Sigmoid colon (tissue), 6 donors: ENCODE measurements at regions not wholly inside any gene's neighbourhood (a gene's known extent, or its start where the extent isn't known, plus 50 kb on each side); places are given as distances from the start of the nearest gene placed in this dataset.

ENCODE experiments used
- DNase-seq: peaks from one replicate; pipeline ENCODE4 v3.0.0-alpha.2; 2019
- H3K27ac ChIP-seq, 4 donors: fragments of 200-600 bp; sonication (generic); one replicate each; pipeline ENCODE4 v1.5.1; 2016 to 2019; ENCODE audit warnings: mild to moderate bottlenecking in 1 of 4
- H3K27me3 ChIP-seq, 3 donors: fragments of 200-600 bp; sonication (generic); one replicate each; pipeline ENCODE4 v1.5.1; 2019; ENCODE audit warnings: mild to moderate bottlenecking in 1 of 3
- H3K36me3 ChIP-seq, 4 donors: fragments of 200-600 bp; sonication (generic); one replicate each; pipeline ENCODE4 v1.5.1; 2016 to 2019
- H3K4me1 ChIP-seq, 4 donors: fragments of 200-600 bp; sonication (generic); one replicate each; pipeline ENCODE4 v1.5.1; 2017 to 2019
- H3K4me3 ChIP-seq, 4 donors: fragments of 200-600 bp; sonication (generic); one replicate each; pipeline ENCODE4 v1.5.1; 2017 to 2019; ENCODE audit warnings: mild to moderate bottlenecking in 2 of 4, moderate library complexity in 1 of 4
- H3K9me3 ChIP-seq, 4 donors: fragments of 200-600 bp in 3 of 4; sonication (generic) in 3 of 4; one replicate each; pipeline versions ENCODE4 v1.5.1 to v1.6.1; 2013 to 2019
- EP300 ChIP-seq, 4 donors: sonication (generic); formaldehyde crosslinking; IDR thresholded peaks; one replicate each; pipeline ENCODE4 v1.6.1; 2017; ENCODE audit warnings: antibody characterized with exemption in 4 of 4
- POLR2A ChIP-seq, 2 donors: fragments of 450-650 bp; IDR thresholded peaks; one replicate each; pipeline ENCODE4 v1.6.1; 2016; ENCODE audit warnings: antibody characterized with exemption in 2 of 2, mild to moderate bottlenecking in 2 of 2, moderate library complexity in 2 of 2
- POLR2AphosphoS5 ChIP-seq, 4 donors: sonication (generic); formaldehyde crosslinking; IDR thresholded peaks; one replicate each; pipeline ENCODE4 v1.6.1; 2017; ENCODE audit warnings: antibody characterized with exemption in 4 of 4
- WGBS, 2 donors: extraction: QIAGEN DNeasy Blood & Tissue Kit; methylation state at CpG; one replicate each; pipeline ENCODE4 v1.1.7; 2013; 5-methylcytosine and 5-hydroxymethylcytosine counted together
- intact Hi-C: fragments of 100-400 bp; cut with DNase I; formaldehyde crosslinking; loops from one replicate; pipeline ENCODE4 v1.15.1; 2023
- TF ChIP-seq, protein P1 (sequence below), 4 experiments: fragments of 450-650 bp in 3 of 4; fragments of 200-600 bp in 1 of 4; IDR thresholded peaks; one replicate each; pipeline ENCODE4 v1.5.1; 2016 to 2019; ENCODE audit warnings: antibody characterized with exemption in 4 of 4, mild to moderate bottlenecking in 3 of 4, moderate library complexity in 2 of 4
- donor health status: healthy with polysubstance abuse.
- donor health status: healthy.

DNA sequence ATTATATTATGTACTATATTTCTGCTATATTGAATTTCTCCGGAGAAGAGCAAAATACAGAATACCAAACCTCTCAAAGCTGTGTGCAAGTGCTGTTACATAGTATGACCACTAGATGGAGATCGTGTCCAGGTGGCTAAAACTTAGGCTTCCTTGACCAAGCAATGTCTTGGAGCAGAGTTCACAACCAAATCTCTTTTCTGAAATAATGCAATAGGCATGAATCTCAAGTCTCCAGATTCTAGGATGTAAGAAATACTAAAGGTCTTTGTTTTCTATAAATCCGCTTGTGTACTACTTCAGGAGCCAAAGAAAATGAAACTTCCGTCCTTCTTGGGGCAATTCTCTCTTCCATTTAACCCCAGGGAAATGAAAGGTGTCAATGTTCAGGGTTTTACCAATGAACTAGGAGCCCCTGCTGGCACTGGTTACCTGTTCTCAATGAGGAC, 181.5 kb upstream of the RAI14 start:
- Histone ChIP-seq H3K4me3 (no peak overlapping the region), H3K27me3 (no peaks in the 10 kb centered on the region), H3K9me3 (no peaks in the 10 kb centered on the region), H3K27ac (no peak overlapping the region), H3K36me3 (no peaks in the 10 kb centered on the region), H3K4me1 (no peaks in the 10 kb centered on the region)
- TF ChIP-seq, protein P1, sequence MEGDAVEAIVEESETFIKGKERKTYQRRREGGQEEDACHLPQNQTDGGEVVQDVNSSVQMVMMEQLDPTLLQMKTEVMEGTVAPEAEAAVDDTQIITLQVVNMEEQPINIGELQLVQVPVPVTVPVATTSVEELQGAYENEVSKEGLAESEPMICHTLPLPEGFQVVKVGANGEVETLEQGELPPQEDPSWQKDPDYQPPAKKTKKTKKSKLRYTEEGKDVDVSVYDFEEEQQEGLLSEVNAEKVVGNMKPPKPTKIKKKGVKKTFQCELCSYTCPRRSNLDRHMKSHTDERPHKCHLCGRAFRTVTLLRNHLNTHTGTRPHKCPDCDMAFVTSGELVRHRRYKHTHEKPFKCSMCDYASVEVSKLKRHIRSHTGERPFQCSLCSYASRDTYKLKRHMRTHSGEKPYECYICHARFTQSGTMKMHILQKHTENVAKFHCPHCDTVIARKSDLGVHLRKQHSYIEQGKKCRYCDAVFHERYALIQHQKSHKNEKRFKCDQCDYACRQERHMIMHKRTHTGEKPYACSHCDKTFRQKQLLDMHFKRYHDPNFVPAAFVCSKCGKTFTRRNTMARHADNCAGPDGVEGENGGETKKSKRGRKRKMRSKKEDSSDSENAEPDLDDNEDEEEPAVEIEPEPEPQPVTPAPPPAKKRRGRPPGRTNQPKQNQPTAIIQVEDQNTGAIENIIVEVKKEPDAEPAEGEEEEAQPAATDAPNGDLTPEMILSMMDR (IDR thresholded peaks at IDR 0.05), result peak; percentile 64 to 94 (median 92)
- TF ChIP-seq POLR2A (IDR thresholded peaks at IDR 0.05), result no peak
- intact Hi-C loops, result loop anchor here (1.0 to 5.0 kb wide), 2 partner anchors 424 to 528 kb away; no protein-coding TSS in a partner anchor
- 30 to 37% methylated on average over 4 of the region's 4 CpGs for WGBS, 2 donors
- no peak for DNase-seq

DNA sequence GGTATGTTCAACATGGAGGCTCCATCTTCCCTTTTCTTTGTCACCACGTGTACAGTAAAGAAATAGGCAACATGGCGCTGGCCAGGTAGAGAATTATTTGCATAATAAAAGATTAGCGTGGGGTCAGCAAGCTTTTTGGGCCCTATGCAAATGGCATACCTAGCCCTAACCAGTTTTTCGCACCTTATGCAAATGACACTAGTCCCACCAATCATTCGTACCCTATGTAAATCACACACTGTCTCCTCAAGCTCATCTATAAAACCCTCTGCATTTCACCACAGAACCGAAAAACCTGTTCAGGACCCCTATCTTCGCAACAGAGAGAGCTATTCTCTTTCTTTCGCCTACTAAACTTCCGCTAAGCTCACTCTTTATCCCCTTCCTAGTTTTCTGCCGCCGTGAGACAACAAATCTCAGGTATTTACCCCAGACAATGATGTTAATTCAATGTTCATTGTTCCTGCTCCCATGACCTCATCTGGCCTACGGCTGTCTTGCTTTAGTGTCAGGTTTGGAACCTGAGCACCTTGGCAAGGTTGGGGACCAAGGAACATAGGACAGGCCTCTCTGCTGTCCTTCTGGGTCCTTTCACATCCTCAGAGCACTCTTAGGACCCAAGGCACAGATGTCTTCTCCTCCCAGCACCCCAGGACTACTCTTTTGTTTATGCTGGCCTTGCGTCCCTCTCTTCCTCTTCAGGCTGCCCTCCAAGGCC, 180.7 kb upstream of the RAI14 start:
- H3K36me3 ChIP-seq, result no peaks in the 10 kb centered on the region
- H3K4me3 ChIP-seq, result no peak overlapping the region
- TF ChIP-seq POLR2AphosphoS5 (IDR thresholded peaks at IDR 0.05) (no peak), EP300 (IDR thresholded peaks at IDR 0.05) (no peak), POLR2A (IDR thresholded peaks at IDR 0.05) (no peak)
- TF ChIP-seq, protein P1 (IDR thresholded peaks at IDR 0.05), result no peak
- no peak overlapping the region for H3K27ac ChIP-seq
- intact Hi-C loops, result no loop called here
- DNase-seq, result no peak
- no peaks in the 10 kb centered on the region for H3K9me3 ChIP-seq
- 90 to 92% methylated on average over 13 of the region's 13 CpGs for WGBS, 2 donors
- no peaks in the 10 kb centered on the region for H3K27me3 ChIP-seq
- H3K4me1 ChIP-seq, result no peaks in the 10 kb centered on the region

DNA sequence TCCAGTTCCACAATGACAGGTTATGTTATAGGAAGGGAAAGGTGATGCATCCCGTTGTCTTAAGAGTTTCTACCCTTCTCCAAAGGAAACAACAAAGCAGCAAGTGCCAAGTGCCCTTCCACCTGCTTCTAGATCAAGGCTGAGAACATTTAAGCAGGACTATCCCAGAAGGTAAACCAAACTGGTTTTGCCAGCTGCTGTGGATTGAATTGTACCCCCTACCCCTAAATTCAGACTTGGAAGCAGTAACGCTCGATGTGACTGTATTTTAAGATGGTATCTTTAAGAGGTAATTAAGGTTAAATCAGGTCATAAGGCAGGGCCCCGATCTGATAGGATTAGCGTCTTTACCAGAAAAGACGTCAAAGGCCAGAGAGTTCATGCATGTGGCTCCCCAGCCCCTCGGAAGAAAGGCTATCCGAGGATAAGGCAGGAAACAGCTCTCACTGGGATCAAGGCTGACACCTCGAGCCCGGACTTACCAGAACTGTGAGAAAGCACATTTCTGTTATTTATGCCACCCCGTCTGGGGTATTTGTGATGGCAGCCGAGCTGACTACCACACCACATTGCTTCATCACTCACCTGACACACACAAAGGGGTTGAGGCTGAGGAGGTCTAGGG, 179.1 kb upstream of the RAI14 start:
- WGBS, 2 donors, result 87 to 89% methylated on average over 12 of the region's 12 CpGs
- no peak for DNase-seq
- Histone ChIP-seq H3K36me3 (no peaks in the 10 kb centered on the region), H3K9me3 (no peaks in the 10 kb centered on the region), H3K27me3 (no peaks in the 10 kb centered on the region), H3K4me3 (no peak overlapping the region), H3K4me1 (no peaks in the 10 kb centered on the region), H3K27ac (no peak overlapping the region)
- TF ChIP-seq POLR2AphosphoS5 (IDR thresholded peaks at IDR 0.05) (no peak), POLR2A (IDR thresholded peaks at IDR 0.05) (no peak), EP300 (IDR thresholded peaks at IDR 0.05) (no peak)
- TF ChIP-seq, protein P1 (IDR thresholded peaks at IDR 0.05), result no peak
- intact Hi-C loops, result no loop called here

DNA sequence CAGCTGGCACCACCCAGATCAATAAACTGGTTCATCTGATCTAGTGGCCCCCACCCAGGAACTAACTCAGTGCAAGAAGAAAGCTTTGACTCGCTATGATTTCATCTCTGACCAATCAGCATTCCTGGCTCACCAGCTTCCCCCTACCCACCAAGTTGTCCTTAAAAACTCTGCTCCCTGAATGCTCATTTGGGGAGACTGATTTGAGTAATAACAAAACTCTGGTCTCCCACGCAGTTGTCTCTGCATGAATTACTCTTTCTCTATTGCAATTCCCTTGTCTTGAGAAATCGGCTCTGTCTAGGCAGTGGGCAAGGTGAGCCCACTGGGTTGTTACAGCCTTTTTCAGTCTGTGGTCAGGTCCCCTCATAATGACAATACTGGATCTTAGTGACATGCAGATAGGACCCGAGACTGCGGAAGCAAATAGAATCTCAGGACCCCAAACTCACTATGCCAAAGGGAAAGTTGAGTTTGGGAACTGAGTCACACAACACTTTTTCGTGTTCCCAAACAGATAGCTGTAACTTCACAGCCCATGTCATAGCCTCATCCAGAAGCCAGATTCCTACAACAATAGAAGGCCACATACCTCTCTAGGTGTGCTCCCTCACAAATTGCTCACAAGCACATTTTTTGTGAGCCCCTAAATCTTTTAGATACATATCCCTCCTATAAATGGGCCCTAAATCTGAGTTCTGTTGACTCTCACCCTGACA, 175.2 kb upstream of the RAI14 start:
- TF ChIP-seq, protein P1 (IDR thresholded peaks at IDR 0.05), result no peak
- TF ChIP-seq POLR2AphosphoS5 (IDR thresholded peaks at IDR 0.05) (no peak), EP300 (IDR thresholded peaks at IDR 0.05) (no peak), POLR2A (IDR thresholded peaks at IDR 0.05) (no peak)
- Histone ChIP-seq H3K9me3 (no peaks in the 10 kb centered on the region), H3K27ac (no peak overlapping the region), H3K27me3 (no peaks in the 10 kb centered on the region), H3K4me1 (peaks cover 0 to 2% (median under 1%) of the 10 kb centered on the region in 4 donors), H3K4me3 (no peak overlapping the region), H3K36me3 (no peaks in the 10 kb centered on the region)
- 77 to 81% methylated on average over 6 of the region's 6 CpGs for WGBS, 2 donors
- intact Hi-C loops, result loop anchor here (10.0 kb wide), 1 partner anchor 476 kb away; the partner anchor contains the start of gene AMACR
- no peak for DNase-seq
